Adrenal gland (tissue), 5 donors: ENCODE measurements at regions not wholly inside any gene's neighbourhood (a gene's known extent, or its start where the extent isn't known, plus 50 kb on each side); places are given as distances from the start of the nearest gene placed in this dataset.

Experiments used
- POLR2A ChIP-seq, 2 donors: fragments of 450-650 bp; IDR thresholded peaks; one replicate each; pipeline ENCODE4 v1.6.1; 2017; ENCODE audit warnings: antibody characterized with exemption in 2 of 2, mild to moderate bottlenecking in 2 of 2, moderate library complexity in 1 of 2
- TF ChIP-seq, protein P1 (sequence below), 6 experiments: fragments of 450-650 bp in 4 of 6; fragments of 200-600 bp in 2 of 6; sonication (generic) in 1 of 6; IDR thresholded peaks; 1 replicate in 5 of 6; 2 replicates in 1 of 6; pipeline versions ENCODE4 v1.5.1 to v1.8.0; 2016 to 2021; ENCODE audit warnings: antibody characterized with exemption in 6 of 6, mild to moderate bottlenecking in 2 of 6, moderate library complexity in 1 of 6
- donor health status: DM: no; HTN: no; CAD: no.

DNA sequence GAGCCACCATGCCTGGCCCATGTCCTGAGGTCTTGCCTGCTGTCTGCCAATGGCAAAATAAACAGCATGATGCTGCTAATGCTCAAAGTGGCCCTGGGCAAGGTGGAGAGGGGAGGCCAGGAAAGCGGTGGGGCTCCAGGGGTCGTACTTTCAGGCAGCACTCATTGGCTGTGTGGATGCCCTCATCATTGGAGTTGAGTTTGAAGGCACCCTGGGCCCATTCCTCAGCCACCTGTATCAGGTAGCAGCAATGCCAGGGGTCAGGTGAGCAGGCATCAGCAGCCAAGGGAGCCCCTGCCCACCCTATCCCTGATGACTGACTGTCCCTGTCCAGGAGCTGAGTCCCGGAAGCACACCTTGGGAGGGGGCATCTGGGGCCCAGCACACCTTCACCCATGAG, 902.5 kb upstream of the ZNF722 start:
- TF ChIP-seq POLR2A (IDR thresholded peaks at IDR 0.05): no peak
- TF ChIP-seq, protein P1, sequence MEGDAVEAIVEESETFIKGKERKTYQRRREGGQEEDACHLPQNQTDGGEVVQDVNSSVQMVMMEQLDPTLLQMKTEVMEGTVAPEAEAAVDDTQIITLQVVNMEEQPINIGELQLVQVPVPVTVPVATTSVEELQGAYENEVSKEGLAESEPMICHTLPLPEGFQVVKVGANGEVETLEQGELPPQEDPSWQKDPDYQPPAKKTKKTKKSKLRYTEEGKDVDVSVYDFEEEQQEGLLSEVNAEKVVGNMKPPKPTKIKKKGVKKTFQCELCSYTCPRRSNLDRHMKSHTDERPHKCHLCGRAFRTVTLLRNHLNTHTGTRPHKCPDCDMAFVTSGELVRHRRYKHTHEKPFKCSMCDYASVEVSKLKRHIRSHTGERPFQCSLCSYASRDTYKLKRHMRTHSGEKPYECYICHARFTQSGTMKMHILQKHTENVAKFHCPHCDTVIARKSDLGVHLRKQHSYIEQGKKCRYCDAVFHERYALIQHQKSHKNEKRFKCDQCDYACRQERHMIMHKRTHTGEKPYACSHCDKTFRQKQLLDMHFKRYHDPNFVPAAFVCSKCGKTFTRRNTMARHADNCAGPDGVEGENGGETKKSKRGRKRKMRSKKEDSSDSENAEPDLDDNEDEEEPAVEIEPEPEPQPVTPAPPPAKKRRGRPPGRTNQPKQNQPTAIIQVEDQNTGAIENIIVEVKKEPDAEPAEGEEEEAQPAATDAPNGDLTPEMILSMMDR (IDR thresholded peaks at IDR 0.05): no peak
